HG03280 (cell line): ENCODE measurements at regions not wholly inside any gene's neighbourhood (a gene's known extent, or its start where the extent isn't known, plus 50 kb on each side); places are given as distances from the start of the nearest gene placed in this dataset.
"Not testable (repeated sequence)": the region's sequence is repeated elsewhere in the genome, so short reads cannot be mapped to it uniquely, and the experiment has no call there.

Experiments
- ATAC-seq: cut with Tn5 transposase; IDR thresholded peaks from one replicate; pipeline ENCODE4 v1.9.1; 2021; ENCODE audit warnings: mild to moderate bottlenecking, moderate library complexity; ENCODE audit not compliant: unreplicated experiment

DNA sequence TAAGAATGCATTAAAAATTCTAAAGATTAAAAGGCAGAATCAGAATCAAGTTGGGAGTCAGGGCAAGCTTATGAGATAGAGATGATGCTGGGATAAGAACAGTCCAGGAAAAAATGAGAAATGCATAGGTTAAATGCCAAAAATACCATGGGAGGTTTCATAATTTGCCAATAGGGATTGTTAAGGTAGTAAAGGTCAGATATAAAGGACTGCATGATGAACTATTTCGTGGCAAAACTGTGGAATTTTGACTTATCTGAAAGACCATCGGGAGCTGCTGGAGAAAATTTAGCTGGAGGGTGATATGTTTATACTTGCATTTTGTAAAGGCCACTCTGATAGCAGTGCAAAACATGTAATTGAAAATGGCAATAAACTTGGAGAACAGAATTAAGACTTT, 1872.8 kb upstream of the ACO1 start:
- ATAC-seq: no peak

DNA sequence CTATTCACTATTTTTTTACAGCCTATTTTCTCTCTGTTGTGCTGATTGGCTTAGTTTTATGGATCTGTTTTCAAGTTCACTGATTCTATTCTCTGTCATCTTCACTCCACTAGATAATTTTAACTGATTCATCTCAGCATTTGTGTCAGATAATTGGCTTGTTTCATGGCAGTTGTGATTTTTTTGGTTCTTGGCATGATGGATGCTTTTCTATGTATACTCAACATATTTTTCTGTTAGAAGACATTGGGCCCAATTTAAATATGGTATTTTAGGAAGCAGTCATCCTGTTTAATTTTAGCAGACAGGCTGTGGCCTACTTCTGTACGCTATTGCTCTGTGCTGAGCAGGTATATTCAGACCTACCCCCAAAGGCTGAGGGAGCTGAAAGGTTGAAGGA, 1865.3 kb upstream of the ACO1 start:
- ATAC-seq: no peak

DNA sequence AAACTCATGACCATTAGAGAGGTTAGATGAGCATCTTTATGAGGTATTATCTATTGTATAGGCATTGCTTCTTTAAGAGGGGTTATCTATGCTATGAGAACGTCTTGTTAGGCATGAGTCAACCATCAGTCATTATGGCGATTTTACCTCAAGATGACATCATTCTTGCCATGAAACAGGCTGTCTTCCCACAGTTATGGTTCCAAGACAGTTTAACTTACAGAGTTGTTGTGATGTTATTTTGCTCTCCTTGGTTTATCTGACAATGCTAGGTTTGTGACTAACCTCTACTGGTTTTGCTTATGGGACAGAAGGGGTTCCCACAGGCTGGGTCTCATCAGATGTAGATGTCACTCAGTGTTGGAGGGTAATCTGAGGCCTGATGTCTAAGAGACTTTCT, 1864.7 kb upstream of the ACO1 start:
- no peak for ATAC-seq

DNA sequence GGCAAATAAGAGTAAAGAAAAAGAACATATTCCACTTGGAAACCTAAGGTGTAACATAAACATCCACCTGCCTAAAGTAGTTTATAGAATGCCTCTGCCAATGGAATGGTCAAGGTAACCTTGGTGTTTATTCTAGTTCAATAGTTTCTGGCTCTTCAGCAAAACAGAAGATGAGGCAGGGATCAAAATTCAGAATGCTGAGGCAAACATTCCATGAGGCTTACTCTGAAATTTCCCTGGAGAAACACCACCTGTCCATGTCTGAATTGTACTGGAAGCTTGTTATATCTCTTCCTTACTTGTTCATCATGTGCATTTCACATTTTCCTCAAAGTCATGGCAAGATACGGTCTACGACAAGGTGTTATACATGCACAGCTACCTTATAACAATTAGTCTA, 1862.4 kb upstream of the ACO1 start:
- no peak for ATAC-seq

DNA sequence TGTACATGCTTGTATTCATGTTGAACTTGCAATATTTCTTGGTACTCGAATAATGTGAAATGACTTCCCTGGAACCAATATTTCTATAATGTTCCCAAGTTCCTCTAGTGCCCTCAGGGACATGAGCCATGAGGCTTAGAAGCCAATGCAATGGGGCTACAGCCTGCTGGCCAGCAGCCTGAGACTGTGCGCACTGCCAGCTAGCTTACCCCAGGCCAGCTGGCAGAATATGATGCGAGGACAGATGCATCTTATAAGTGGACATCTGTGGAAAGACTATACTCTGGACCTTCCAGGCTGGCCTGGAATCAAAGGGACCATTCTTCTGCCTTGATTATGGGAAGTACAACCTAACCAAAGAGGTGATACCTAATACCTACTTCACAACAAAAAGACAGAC, 1862.0 kb upstream of the ACO1 start:
- no peak for ATAC-seq

DNA sequence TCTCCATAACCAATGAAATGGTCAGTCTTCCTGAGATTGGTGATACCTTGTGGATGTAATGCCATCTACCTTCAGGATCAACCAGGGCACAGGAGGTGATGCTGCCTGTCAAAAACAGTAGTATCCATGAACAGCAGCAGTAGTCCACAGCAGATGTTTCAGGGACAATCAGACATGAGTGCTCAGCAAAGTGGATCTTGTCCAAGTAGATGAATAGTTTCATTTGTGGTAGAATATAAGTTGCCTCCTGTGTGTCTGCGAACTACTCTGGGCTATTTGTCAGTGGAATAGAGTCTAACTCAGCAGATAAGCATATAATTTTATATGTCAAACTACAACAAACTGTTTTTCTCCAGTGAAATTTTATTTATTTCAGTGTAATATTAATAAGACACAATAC, 1860.1 kb upstream of the ACO1 start:
- ATAC-seq: no peak

DNA sequence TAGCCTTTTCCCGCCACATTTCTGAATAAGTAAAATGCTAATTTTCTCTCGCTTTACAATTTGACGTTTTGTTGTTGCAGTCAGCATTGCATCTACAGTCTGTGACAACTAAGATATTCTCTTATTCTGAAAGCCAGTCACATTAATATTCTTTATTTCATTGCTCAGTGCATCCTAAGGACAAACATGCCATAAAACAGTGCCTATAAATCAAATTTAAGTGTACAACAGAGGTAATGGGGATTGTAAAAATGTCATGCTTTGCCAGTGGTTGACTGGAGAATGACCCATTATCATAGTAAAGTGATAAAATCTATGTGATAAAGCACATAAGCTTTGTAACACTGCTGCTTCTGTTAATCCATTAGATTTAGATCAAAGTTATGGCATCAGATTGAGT, 1850.0 kb upstream of the ACO1 start:
- no peak for ATAC-seq

DNA sequence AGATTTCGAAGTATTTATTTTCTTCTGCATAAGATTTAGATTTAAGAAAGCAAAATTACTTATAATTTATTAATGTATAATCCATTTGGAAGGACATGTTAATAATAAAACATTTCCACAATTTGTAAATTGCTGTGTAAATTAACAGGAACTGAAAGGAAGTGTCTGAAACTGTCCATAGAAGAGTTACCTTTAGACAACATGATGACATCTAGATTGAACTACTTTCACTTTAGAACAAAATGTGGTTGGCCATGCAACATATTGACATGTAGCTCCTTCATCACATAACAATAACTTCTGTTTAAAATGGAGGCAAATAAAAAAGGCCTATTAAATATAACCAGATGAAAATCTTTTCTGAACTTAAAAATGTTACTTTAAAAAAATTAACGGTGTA, 1849.5 kb upstream of the ACO1 start:
- no peak for ATAC-seq

DNA sequence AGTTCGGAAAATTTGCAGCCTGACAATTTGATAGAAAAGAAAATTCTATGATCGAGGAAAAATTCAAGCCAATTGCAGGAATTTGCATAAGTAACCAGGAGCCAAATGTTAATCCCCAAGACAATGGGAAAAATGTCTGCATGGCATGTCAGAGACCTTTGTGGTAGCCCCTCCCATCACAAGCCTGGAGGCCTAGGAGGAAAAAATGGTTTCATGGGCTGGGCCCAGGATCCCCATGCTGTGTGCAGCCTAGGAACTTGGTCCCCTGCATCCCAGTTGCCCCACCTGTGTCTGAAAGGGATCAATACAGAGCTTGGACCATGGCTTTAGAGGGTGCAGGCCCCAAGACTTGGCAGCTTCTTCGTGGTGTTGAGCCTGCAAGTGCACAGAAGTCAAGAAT, 1847.9 kb upstream of the ACO1 start:
- no peak for ATAC-seq

DNA sequence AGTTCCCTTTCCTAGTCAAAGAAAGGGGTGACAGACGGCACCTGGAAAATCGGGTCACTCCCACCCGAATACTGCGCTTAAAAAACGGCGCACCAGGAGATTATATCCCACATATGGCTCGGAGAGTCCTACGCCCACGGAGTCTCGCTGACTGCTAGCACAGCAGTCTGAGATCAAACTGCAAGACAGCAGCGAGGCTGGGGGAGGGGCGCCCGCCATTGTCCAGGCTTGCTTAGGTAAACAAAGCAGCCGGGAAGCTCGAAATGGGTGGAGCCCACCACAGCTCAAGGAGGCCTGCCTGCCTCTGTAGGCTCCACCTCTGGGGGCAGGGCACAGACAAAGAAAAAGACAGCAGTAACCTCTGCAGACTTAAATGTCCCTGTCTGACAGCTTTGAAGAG, 1844.7 kb upstream of the ACO1 start:
- ATAC-seq: not testable (repeated sequence)

DNA sequence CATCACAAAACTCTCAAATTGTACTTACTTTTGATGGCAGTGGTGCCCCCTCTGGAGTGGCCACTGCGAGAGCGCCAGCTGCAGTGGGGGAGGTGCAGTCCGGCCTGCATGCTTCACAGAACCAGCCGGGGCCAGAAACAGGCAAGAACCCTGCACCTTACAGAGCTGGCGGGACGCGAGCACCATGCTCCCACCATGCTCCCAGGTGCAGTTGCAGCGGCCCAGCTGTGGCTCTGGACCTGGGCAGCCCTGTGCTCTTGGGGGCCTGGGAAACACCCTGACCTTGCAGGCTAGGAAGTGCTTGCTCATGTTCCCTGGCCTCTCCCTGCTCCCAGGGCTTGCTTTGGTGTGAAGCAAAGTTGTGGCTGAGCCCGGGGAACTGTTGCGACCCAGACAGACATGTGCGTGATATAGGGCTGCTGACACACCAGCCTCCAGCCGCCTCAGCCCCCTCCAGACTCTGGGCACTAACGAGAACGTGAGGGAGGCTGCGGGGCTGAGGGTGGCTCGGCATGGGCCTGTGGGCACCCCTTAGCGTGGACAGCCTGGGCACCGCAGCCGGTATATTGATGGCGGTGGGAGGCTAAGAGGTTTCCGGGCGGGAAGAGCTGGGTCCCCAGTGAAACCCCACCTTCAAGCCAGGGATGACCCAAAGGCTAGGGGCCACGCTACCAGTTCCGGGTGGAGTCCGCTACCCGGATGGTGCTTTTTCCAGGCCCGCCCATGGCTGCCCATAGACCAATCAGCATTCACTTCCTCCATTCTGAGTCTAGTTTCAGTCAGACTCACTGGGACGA, 1809.9 kb upstream of the ACO1 start:
- ATAC-seq: no peak

DNA sequence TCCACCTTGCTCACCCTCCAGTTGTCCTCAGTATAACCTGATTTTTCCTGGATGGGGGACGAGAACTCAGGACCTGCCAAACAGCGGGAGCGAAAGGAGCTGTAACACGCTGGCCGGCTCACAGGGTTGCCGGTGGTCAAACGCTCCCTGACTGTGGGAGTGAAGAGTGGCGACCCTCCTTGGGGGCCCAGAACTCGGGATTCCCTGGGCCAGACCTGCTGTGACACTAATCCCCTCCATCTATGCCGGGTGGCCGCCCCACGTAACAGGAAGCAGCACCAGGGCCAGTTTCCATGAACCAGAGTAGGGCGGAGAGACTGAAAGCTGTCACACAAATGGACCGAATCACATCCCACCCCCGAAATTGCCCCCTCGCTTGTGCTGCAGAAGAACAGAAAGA, 1809.2 kb upstream of the ACO1 start:
- no peak for ATAC-seq

DNA sequence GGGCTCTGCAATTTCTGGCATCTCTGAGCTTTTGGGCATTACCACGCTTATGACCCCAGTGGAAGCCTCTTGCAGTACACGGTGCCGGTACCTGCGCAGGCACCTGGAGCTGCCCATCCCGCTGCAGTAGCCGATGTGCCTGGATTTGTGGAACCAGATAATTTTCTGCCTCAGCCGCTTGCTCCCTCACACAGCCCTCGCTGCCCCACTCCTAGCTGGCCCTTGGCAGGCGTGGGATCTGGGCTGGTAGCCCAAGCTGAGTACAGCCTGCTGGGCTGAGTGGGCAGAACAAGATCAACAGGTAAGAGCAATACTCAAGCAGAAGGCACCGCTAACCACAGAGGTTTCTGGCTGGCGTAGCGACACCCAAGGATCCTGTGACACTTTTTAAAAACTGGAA, 1808.8 kb upstream of the ACO1 start:
- no peak for ATAC-seq

DNA sequence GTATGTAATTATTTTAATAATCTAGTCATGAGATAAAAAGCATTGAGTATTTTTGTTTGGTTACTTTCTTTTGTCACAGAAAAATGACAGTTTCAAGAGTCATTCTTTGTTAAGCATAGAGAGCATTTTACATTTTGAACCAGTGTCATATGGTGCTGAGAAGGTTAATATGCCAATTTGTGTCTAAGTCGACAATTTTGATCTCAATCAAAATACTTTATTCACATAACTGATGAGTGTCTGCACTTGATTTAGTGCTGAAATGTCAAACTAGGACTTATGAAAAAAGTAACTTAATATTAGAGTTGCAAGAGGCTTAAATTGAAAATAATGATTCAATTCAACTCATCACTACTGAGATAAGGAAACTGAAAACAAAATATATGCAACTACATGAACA, 1804.6 kb upstream of the ACO1 start:
- no peak for ATAC-seq

DNA sequence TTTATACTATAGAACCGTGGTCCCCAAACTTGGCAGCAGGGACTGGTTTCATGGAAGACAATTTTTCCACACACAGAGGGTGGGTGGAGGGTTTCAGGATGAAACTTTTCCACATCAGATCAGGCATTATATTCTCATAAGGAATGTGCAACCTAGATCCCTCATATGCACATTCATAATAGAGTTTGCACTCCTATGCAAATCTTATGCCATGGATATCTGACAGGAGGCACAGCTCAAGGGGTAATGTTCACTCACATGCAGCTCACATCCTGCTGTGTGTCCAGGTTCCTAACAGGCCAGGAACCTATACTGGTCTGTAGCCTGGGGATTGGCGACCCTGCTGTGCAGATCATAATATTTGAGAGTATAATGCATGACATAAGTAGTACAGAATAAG, 1802.2 kb upstream of the ACO1 start:
- ATAC-seq: no peak

DNA sequence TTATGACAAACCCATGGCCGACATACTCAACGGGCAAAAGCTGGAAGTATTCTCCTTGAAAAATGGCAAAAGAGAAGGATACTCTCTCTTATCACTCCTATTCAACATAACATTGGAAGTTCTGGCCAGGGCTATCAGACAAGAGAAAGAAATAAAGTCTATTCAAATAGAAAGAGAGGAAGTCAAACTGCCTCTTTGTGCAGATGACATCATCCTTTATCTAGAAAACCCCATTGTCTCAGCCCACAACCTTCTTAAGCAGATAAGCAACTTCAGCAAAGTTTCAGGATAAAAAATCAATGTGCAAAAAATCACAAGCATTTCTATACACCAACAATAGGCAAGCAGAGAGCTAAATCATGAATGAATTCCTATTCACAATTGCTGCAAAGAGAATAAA, 1799.9 kb upstream of the ACO1 start:
- no peak for ATAC-seq

DNA sequence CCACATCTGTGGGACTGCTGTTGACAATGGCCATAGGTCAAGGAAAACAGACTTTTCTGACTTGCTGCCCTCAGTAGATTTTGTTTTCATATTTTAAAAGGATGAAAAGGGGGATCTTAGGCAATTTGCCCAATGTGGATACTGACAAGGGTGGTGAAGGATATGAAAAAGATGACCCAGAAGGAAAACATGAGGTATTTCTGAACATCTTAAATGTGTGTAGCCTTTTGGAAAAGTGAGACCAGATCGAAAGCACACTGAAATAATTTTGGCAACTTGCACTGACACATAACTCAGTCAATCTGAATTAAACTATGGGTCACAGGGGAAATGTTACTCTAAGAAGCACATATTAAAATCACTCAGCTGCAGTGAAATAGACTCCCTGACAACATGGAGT, 1793.0 kb upstream of the ACO1 start:
- no peak for ATAC-seq

DNA sequence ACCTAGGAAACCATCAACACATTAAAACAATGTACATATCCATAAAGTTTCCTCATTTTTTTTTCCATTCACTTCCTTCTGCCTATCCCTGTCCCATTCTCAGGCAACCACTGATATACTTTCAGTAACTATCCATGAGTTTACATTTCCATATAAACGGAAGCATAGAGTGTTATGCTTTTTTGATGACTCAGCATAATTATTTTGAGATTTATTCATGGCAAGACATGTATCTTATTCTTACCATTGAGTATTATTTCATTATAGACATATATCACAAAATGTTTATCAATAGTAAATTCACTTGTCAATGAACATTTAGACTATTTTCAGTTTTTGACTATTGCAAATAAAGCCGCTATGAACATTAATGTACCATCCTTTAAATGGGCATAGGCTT, 1786.8 kb upstream of the ACO1 start:
- ATAC-seq: no peak

DNA sequence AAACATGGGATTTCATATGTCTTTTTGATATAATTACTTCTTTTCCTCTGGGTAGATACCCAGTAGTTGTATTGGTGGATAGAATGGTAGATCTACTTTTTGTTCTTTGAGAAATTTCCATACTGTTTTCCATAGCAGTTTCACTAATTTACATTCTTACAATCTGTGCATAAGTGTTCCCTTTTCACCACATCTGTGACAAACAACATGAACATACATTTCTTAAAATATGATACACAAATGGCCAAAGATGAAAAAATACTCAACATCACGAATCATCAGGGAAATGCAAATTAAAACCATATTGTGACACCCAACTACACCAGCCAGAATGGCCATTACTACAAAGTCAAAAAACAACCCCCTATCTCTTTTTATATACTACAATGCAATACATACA, 1778.5 kb upstream of the ACO1 start:
- no peak for ATAC-seq

DNA sequence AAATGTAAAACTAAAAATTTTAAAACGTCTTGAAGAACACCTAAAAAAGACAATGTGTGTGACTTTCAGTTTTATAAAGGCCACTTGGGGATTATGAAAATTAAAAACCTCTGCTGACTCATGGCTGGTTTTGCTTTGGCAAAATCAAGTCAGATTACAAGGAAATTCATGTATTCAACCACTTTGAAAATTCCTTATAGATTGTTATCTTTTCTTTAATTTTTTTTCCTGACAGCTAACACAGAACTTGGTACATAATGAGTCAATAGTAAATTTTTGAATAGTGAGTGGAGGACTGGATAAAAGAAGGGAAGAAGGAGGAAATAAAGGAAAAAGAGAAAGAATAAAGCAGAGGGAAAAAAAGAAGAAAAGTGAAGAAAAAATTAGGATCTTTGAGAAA, 1774.7 kb upstream of the ACO1 start:
- no peak for ATAC-seq

DNA sequence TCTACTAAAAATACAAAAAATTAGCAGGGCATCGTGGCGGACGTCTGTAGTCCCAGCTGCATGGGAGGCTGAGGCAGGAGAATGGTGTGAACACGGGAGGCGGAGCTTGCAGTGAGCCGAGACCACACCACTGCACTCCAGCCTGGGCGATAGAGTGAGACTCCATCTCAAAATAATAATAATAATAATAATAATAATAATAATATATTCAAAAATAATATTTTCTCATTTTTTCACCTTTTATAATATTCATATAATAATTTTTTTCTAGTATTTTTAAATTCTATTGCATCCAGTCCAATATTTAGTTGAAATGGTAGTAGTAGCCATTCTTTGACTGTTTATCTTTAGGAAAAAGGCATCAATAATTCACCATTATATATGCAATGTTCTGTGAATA, 1767.7 kb upstream of the ACO1 start:
- ATAC-seq: not testable (repeated sequence)

DNA sequence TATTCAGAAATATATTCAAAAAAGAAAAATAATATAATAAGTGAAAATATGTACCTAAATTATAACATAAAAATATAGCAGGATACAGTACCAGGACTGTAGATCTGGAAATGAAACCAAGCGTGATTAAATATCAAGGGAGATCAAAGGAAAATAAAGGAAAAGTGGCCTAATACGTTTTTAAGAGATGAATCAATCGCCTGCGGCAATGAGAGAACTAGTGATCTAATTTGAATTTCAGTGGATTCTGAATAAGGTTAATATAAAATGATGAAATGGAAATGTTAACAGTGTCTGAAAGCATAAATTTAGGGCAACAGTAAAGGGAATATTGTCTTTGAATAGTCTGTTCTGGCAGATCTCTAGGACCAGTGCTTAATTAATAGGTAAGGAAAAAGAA, 1761.9 kb upstream of the ACO1 start:
- ATAC-seq: no peak

DNA sequence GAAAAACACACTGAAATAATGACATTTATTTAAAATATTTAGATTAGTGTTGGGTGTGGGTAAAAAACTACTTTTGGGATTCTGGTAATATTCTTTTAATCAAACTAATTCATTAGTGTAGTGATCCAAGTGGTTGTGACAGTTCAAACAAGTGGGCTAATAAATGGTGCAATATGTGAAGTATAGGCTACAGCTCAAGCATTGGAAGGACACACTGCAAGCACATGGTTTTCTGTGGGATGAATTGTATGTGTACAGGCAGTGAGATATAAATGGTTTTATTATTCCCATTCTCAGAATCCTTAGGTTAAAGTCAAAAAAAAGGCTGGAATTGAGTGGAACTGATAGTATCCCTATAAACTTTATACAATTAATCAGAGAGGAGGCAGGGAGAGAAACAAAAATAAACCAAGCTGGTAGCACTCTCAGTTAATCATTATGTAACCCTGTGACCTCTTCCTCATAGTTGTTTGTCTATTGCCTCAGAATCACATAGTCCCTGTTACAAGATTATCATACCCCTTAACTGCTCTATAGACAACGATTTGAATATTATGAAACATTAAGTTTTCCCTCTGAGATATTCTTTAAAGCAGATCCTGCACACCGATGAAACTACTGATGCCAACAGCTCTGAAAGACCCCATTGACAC, 1755.4 kb upstream of the ACO1 start:
- ATAC-seq: no peak
